ENCODE measurements at regions not wholly inside any gene's neighbourhood (a gene's known extent, or its start where the extent isn't known, plus 50 kb on each side); places are given as distances from the start of the nearest gene placed in this dataset.

- DNase-seq (no peak), ATAC-seq (no peak)
- intact Hi-C loops (cut with DNase I, micrococcal nuclease), result no loop called here
Observed at GRCh38 chr7:18416988-18417387, 78.6 kb upstream of the HDAC9 start.

GRCh38 chr7:18419456-18419855 lies 76.1 kb upstream of the HDAC9 start:
- intact Hi-C loops (cut with DNase I, micrococcal nuclease), result no loop called here
- DNase-seq (no peak), ATAC-seq (no peak)

- DNase-seq (no peak), ATAC-seq (peak; percentile 86)
- intact Hi-C loops (cut with DNase I, micrococcal nuclease), result no loop called here
Observed at GRCh38 chr7:18420108-18420507, 75.4 kb upstream of the HDAC9 start.

- ATAC-seq (peak; percentile 33), DNase-seq (no peak)
- intact Hi-C loops (cut with DNase I, micrococcal nuclease), result no loop called here
Observed at GRCh38 chr7:18420748-18421147, 74.8 kb upstream of the HDAC9 start.

GRCh38 chr7:18421297-18422002 lies 74.1 kb upstream of the HDAC9 start:
- DNase-seq (no peak), ATAC-seq (no peak)
- intact Hi-C loops (cut with DNase I, micrococcal nuclease), result no loop called here

- intact Hi-C loops (cut with DNase I, micrococcal nuclease), result no loop called here
- ATAC-seq, result no peak
- DNase-seq, result no peak
Observed at GRCh38 chr7:18425227-18425626, 70.3 kb upstream of the HDAC9 start.

GRCh38 chr7:18425838-18426445 lies 69.6 kb upstream of the HDAC9 start:
- ATAC-seq, result no peak
- intact Hi-C loops (cut with DNase I, micrococcal nuclease), result no loop called here
- no peak for DNase-seq

- intact Hi-C loops (cut with DNase I, micrococcal nuclease), result no loop called here
- DNase-seq (no peak), ATAC-seq (no peak)
Observed at GRCh38 chr7:18426564-18427226, 68.9 kb upstream of the HDAC9 start.

- no peak for DNase-seq
- intact Hi-C loops (cut with DNase I, micrococcal nuclease), result no loop called here
- ATAC-seq, result no peak
Observed at GRCh38 chr7:18429547-18429946, 66.0 kb upstream of the HDAC9 start.

- ATAC-seq (no peak), DNase-seq (no peak)
- intact Hi-C loops (cut with DNase I, micrococcal nuclease), result no loop called here
Observed at GRCh38 chr7:18430810-18431209, 64.7 kb upstream of the HDAC9 start.

- DNase-seq (no peak), ATAC-seq (no peak)
- intact Hi-C loops (cut with DNase I, micrococcal nuclease), result no loop called here
Observed at GRCh38 chr7:18434171-18434570, 61.4 kb upstream of the HDAC9 start.

GRCh38 chr7:18437101-18437500 lies 58.4 kb upstream of the HDAC9 start:
- DNase-seq (no peak), ATAC-seq (no peak)
- intact Hi-C loops (cut with DNase I, micrococcal nuclease), result no loop called here

GRCh38 chr7:18440934-18441333 lies 54.6 kb upstream of the HDAC9 start:
- ATAC-seq (no peak), DNase-seq (no peak)
- intact Hi-C loops (cut with DNase I, micrococcal nuclease), result no loop called here

- no peak for DNase-seq
- intact Hi-C loops (cut with DNase I, micrococcal nuclease), result no loop called here
Observed at GRCh38 chr7:18444826-18445225, 50.7 kb upstream of the HDAC9 start.

GRCh38 chr7:18445483-18445882 lies 50.1 kb upstream of the HDAC9 start:
- ATAC-seq (no peak), DNase-seq (no peak)
- intact Hi-C loops (cut with DNase I, micrococcal nuclease), result no loop called here

More at GRCh38 chr7:18444826-18445225, 50.7 kb upstream of the HDAC9 start:
- ATAC-seq, result no peak

Small RNA genes in the stretch of these regions (microRNA-seq; reads per million reads assigned to microRNA genes)
- 0 reads per million in 2 donors for gene MIR1302-6
